Activated naive CD4-positive, alpha-beta T cell treated with anti-CD3 and anti-CD28 coated beads, Interleukin-2, amount 10 ng/mL, durations not matched to agents 7 days and 5 days (primary cell): ENCODE measurements at regions not wholly inside any gene's neighbourhood (a gene's known extent, or its start where the extent isn't known, plus 50 kb on each side); places are given as distances from the start of the nearest gene placed in this dataset.

Source experiments
- CTCF ChIA-PET: fragments of 350-600 bp; sonication (Branson Sonifier 250); formaldehyde crosslinking; loops from one replicate; lab custom pipeline; 2021; ENCODE audit warnings: antibody characterized with exemption; lab: Charles Lee
- DNase-seq: peaks from one replicate; pipeline ENCODE4 v3.0.0-alpha.2; 2020
- H3K27ac Mint-ChIP-seq: one replicate; pipeline ENCODE4 v1.8.0; 2021; ENCODE audit warnings: mild to moderate bottlenecking, moderate library complexity, mixed read lengths
- H3K27me3 Mint-ChIP-seq: one replicate; pipeline ENCODE4 v1.8.0; 2021; ENCODE audit warnings: mild to moderate bottlenecking, mixed read lengths
- H3K36me3 Mint-ChIP-seq: one replicate; pipeline ENCODE4 v1.8.0; 2021; ENCODE audit warnings: mixed read lengths
- H3K4me1 Mint-ChIP-seq: one replicate; pipeline ENCODE4 v1.8.0; 2021; ENCODE audit warnings: mixed read lengths
- H3K4me3 Mint-ChIP-seq: one replicate; pipeline ENCODE4 v1.8.0; 2021; ENCODE audit warnings: mild to moderate bottlenecking, moderate library complexity, mixed read lengths
- H3K9me3 Mint-ChIP-seq: one replicate; pipeline ENCODE4 v1.8.0; 2021; ENCODE audit warnings: mixed read lengths

- H3K36me3 Mint-ChIP-seq: no peaks in the 10 kb centered on the region
- no peak for DNase-seq
- CTCF ChIA-PET: no interaction called here
- H3K9me3 Mint-ChIP-seq: peaks cover 3% of the 10 kb centered on the region
- H3K27me3 Mint-ChIP-seq: no peaks in the 10 kb centered on the region
- H3K4me3 Mint-ChIP-seq: no peak overlapping the region
- H3K4me1 Mint-ChIP-seq: no peaks in the 10 kb centered on the region
- H3K27ac Mint-ChIP-seq: no peak overlapping the region
Observed at GRCh38 chr11:26086028-26086427, 245.9 kb upstream of the ANO3 start.

- DNase-seq: no peak
- no peaks in the 10 kb centered on the region for H3K36me3 Mint-ChIP-seq
- H3K4me3 Mint-ChIP-seq: no peak overlapping the region
- H3K27me3 Mint-ChIP-seq: no peaks in the 10 kb centered on the region
- H3K9me3 Mint-ChIP-seq: peaks cover 3% of the 10 kb centered on the region
- H3K4me1 Mint-ChIP-seq: no peaks in the 10 kb centered on the region
- H3K27ac Mint-ChIP-seq: no peak overlapping the region
- CTCF ChIA-PET: no interaction called here
Observed at GRCh38 chr11:26087120-26087935, 244.6 kb upstream of the ANO3 start.

- DNase-seq: no peak
Observed at GRCh38 chr11:26088391-26088790, 243.5 kb upstream of the ANO3 start.

GRCh38 chr11:26090651-26091050 lies 241.3 kb upstream of the ANO3 start:
- CTCF ChIA-PET: no interaction called here
- Mint-ChIP-seq H3K36me3 (no peaks in the 10 kb centered on the region), H3K27me3 (no peaks in the 10 kb centered on the region), H3K9me3 (peaks cover 9% of the 10 kb centered on the region), H3K4me1 (no peaks in the 10 kb centered on the region), H3K27ac (no peak overlapping the region), H3K4me3 (no peak overlapping the region)
- no peak for DNase-seq

More at GRCh38 chr11:26088391-26088790, 243.5 kb upstream of the ANO3 start:
- no peaks in the 10 kb centered on the region for H3K36me3 Mint-ChIP-seq
- H3K9me3 Mint-ChIP-seq: peaks cover 3% of the 10 kb centered on the region
- H3K4me1 Mint-ChIP-seq: no peaks in the 10 kb centered on the region
- H3K27me3 Mint-ChIP-seq: no peaks in the 10 kb centered on the region
- H3K27ac Mint-ChIP-seq: no peak overlapping the region
- CTCF ChIA-PET: no interaction called here
- H3K4me3 Mint-ChIP-seq: no peak overlapping the region

- Mint-ChIP-seq H3K36me3 (no peaks in the 10 kb centered on the region), H3K4me1 (no peaks in the 10 kb centered on the region), H3K9me3 (peaks cover 9% of the 10 kb centered on the region), H3K27ac (no peak overlapping the region), H3K4me3 (no peak overlapping the region), H3K27me3 (no peaks in the 10 kb centered on the region)
- CTCF ChIA-PET: no interaction called here
- DNase-seq: no peak
Observed at GRCh38 chr11:26093206-26093605, 238.7 kb upstream of the ANO3 start.

GRCh38 chr11:26095340-26095739 lies 236.6 kb upstream of the ANO3 start:
- H3K27me3 Mint-ChIP-seq: no peaks in the 10 kb centered on the region
- H3K4me3 Mint-ChIP-seq: no peak overlapping the region
- H3K9me3 Mint-ChIP-seq: peaks cover 6% of the 10 kb centered on the region
- H3K4me1 Mint-ChIP-seq: no peaks in the 10 kb centered on the region
- no peak for DNase-seq
- CTCF ChIA-PET: no interaction called here
- no peaks in the 10 kb centered on the region for H3K36me3 Mint-ChIP-seq
- no peak overlapping the region for H3K27ac Mint-ChIP-seq

- DNase-seq: no peak
- no peaks in the 10 kb centered on the region for H3K36me3 Mint-ChIP-seq
- H3K4me1 Mint-ChIP-seq: no peaks in the 10 kb centered on the region
- CTCF ChIA-PET: no interaction called here
- H3K27ac Mint-ChIP-seq: no peak overlapping the region
- peaks cover 6% of the 10 kb centered on the region for H3K9me3 Mint-ChIP-seq
- H3K27me3 Mint-ChIP-seq: no peaks in the 10 kb centered on the region
- H3K4me3 Mint-ChIP-seq: no peak overlapping the region
Observed at GRCh38 chr11:26096451-26096850, 235.5 kb upstream of the ANO3 start.

- Mint-ChIP-seq H3K27me3 (no peaks in the 10 kb centered on the region), H3K36me3 (no peaks in the 10 kb centered on the region), H3K4me3 (no peak overlapping the region), H3K9me3 (peaks cover 7% of the 10 kb centered on the region), H3K4me1 (no peaks in the 10 kb centered on the region), H3K27ac (no peak overlapping the region)
- CTCF ChIA-PET: no interaction called here
- no peak for DNase-seq
Observed at GRCh38 chr11:26102325-26102724, 229.6 kb upstream of the ANO3 start.

- no peaks in the 10 kb centered on the region for H3K27me3 Mint-ChIP-seq
- no peak for DNase-seq
- no peaks in the 10 kb centered on the region for H3K4me1 Mint-ChIP-seq
- H3K4me3 Mint-ChIP-seq: no peak overlapping the region
- H3K27ac Mint-ChIP-seq: no peak overlapping the region
- peaks cover 9% of the 10 kb centered on the region for H3K9me3 Mint-ChIP-seq
- no peaks in the 10 kb centered on the region for H3K36me3 Mint-ChIP-seq
- CTCF ChIA-PET: no interaction called here
Observed at GRCh38 chr11:26105762-26106423, 226.0 kb upstream of the ANO3 start.

GRCh38 chr11:26106726-26107125 lies 225.2 kb upstream of the ANO3 start:
- no peak overlapping the region for H3K4me3 Mint-ChIP-seq

GRCh38 chr11:26109658-26110368 lies 222.1 kb upstream of the ANO3 start:
- Mint-ChIP-seq H3K36me3 (no peaks in the 10 kb centered on the region), H3K9me3 (peaks cover 4% of the 10 kb centered on the region)

More at GRCh38 chr11:26106726-26107125, 225.2 kb upstream of the ANO3 start:
- DNase-seq: no peak
- Mint-ChIP-seq H3K9me3 (peaks cover 10% of the 10 kb centered on the region), H3K36me3 (no peaks in the 10 kb centered on the region), H3K27me3 (no peaks in the 10 kb centered on the region), H3K27ac (no peak overlapping the region), H3K4me1 (no peaks in the 10 kb centered on the region)
- CTCF ChIA-PET: no interaction called here

GRCh38 chr11:26112264-26112663 lies 219.7 kb upstream of the ANO3 start:
- Mint-ChIP-seq H3K4me3 (no peak overlapping the region), H3K27ac (no peak overlapping the region), H3K36me3 (no peaks in the 10 kb centered on the region), H3K4me1 (no peaks in the 10 kb centered on the region), H3K27me3 (no peaks in the 10 kb centered on the region), H3K9me3 (peaks cover 8% of the 10 kb centered on the region)
- no peak for DNase-seq
- CTCF ChIA-PET: no interaction called here

More at GRCh38 chr11:26109658-26110368, 222.1 kb upstream of the ANO3 start:
- Mint-ChIP-seq H3K4me3 (no peak overlapping the region), H3K4me1 (no peaks in the 10 kb centered on the region), H3K27ac (no peak overlapping the region), H3K27me3 (no peaks in the 10 kb centered on the region)
- CTCF ChIA-PET: no interaction called here
- DNase-seq: no peak

- no peaks in the 10 kb centered on the region for H3K4me1 Mint-ChIP-seq
- CTCF ChIA-PET: no interaction called here
- H3K36me3 Mint-ChIP-seq: no peaks in the 10 kb centered on the region
- no peak for DNase-seq
- H3K4me3 Mint-ChIP-seq: no peak overlapping the region
- H3K27ac Mint-ChIP-seq: no peak overlapping the region
- H3K9me3 Mint-ChIP-seq: peaks cover 3% of the 10 kb centered on the region
- no peaks in the 10 kb centered on the region for H3K27me3 Mint-ChIP-seq
Observed at GRCh38 chr11:26121466-26121865, 210.5 kb upstream of the ANO3 start.

GRCh38 chr11:26126741-26127140 lies 205.2 kb upstream of the ANO3 start:
- Mint-ChIP-seq H3K27ac (no peak overlapping the region), H3K4me3 (no peak overlapping the region), H3K36me3 (no peaks in the 10 kb centered on the region), H3K9me3 (peaks cover 5% of the 10 kb centered on the region), H3K4me1 (no peaks in the 10 kb centered on the region), H3K27me3 (no peaks in the 10 kb centered on the region)
- CTCF ChIA-PET: no interaction called here
- DNase-seq: no peak
